CD4-positive, alpha-beta memory T cell (primary cell): ENCODE measurements at regions not wholly inside any gene's neighbourhood (a gene's known extent, or its start where the extent isn't known, plus 50 kb on each side); places are given as distances from the start of the nearest gene placed in this dataset.

Experiments used
- CTCF ChIA-PET: fragments of 350-600 bp; sonication (Branson Sonifier 250); formaldehyde crosslinking; loops from one replicate; lab custom pipeline; 2021; ENCODE audit warnings: inconsistent platforms; ENCODE audit not compliant: partially characterized antibody; lab: Charles Lee
- POLR2A ChIA-PET: fragments of 350-600 bp; sonication (Branson Sonifier 250); formaldehyde crosslinking; loops from one replicate; lab custom pipeline; 2021; ENCODE audit not compliant: partially characterized antibody; lab: Charles Lee
- DNase-seq, 5 donors: peaks; one replicate each; pipeline versions ENCODE4 v3.0.0 to v3.0.0-alpha.2; 2020 to 2022; ENCODE audit warnings: mixed read lengths in 1 of 5
- H3K27ac ChIP-seq: one replicate; pipeline ENCODE4 v1.7.0; 2013; ENCODE audit warnings: low read depth, low read length
- H3K27me3 ChIP-seq: 2 replicates; pipeline ENCODE4 v1.7.0; 2013; ENCODE audit warnings: mild to moderate bottlenecking, low read length, moderate library complexity; ENCODE audit not compliant: insufficient read depth
- H3K36me3 ChIP-seq: 2 replicates; pipeline ENCODE4 v1.7.0; 2013; ENCODE audit warnings: mild to moderate bottlenecking, low read length, moderate library complexity; ENCODE audit not compliant: insufficient read depth
- H3K4me1 ChIP-seq: 2 replicates; pipeline ENCODE4 v1.7.0; 2013; ENCODE audit warnings: mild to moderate bottlenecking, low read length, moderate library complexity; ENCODE audit not compliant: insufficient read depth
- H3K4me3 ChIP-seq, 2 donors: one replicate each; pipeline ENCODE4 v1.7.0; 2013; ENCODE audit warnings: low read length in 2 of 2, mild to moderate bottlenecking in 1 of 2
- H3K9me3 ChIP-seq, 2 donors: one replicate each; pipeline ENCODE4 v1.7.0; 2013; ENCODE audit warnings: low read length in 2 of 2, control low read depth in 1 of 2; ENCODE audit not compliant: control insufficient read depth in 1 of 2
- H3K27ac Mint-ChIP-seq, 7 donors: one replicate each; pipeline ENCODE4 v1.8.0; 2020 to 2021; ENCODE audit warnings: mixed read lengths in 7 of 7, mild to moderate bottlenecking in 6 of 7, inconsistent platforms in 3 of 7, moderate library complexity in 3 of 7
- H3K27me3 Mint-ChIP-seq, 2 donors: one replicate each; pipeline ENCODE4 v1.8.0; 2020 to 2021; ENCODE audit warnings: mixed read lengths in 2 of 2
- H3K36me3 Mint-ChIP-seq, 2 donors: one replicate each; pipeline ENCODE4 v1.8.0; 2020 to 2021; ENCODE audit warnings: mixed read lengths in 2 of 2, inconsistent platforms in 1 of 2, mild to moderate bottlenecking in 1 of 2
- H3K4me1 Mint-ChIP-seq, 4 donors: one replicate each; pipeline ENCODE4 v1.8.0; 2020 to 2021; ENCODE audit warnings: mixed read lengths in 4 of 4, mild to moderate bottlenecking in 1 of 4
- H3K4me3 Mint-ChIP-seq, 8 donors: one replicate each; pipeline ENCODE4 v1.8.0; 2020 to 2021; ENCODE audit warnings: mixed read lengths in 8 of 8, mild to moderate bottlenecking in 7 of 8, moderate library complexity in 6 of 8, inconsistent platforms in 3 of 8
- H3K9me3 Mint-ChIP-seq, 8 donors: one replicate each; pipeline ENCODE4 v1.8.0; 2020 to 2021; ENCODE audit warnings: mixed read lengths in 8 of 8, mild to moderate bottlenecking in 5 of 8, inconsistent platforms in 3 of 8, moderate library complexity in 1 of 8
- intact Hi-C: fragments of 100-400 bp; cut with micrococcal nuclease; formaldehyde crosslinking; loops from one replicate; pipeline ENCODE4 v1.15.1; 2023

- Mint-ChIP-seq H3K9me3 (peaks cover 0 to 4% (median 2%) of the 10 kb centered on the region in 8 donors), H3K27me3 (peaks cover 1 to 4% of the 10 kb centered on the region in 2 donors), H3K27ac (no peak overlapping the region), H3K36me3 (no peaks in the 10 kb centered on the region), H3K4me3 (no peak overlapping the region), H3K4me1 (no peaks in the 10 kb centered on the region)
- ChIA-PET CTCF (no interaction called here), POLR2A (no interaction called here)
- no peaks in the 10 kb centered on the region for H3K27me3 ChIP-seq
- H3K27ac ChIP-seq: no peak overlapping the region
- H3K4me1 ChIP-seq: no peaks in the 10 kb centered on the region
- DNase-seq: no peak
- H3K36me3 ChIP-seq: no peaks in the 10 kb centered on the region
- H3K4me3 ChIP-seq: no peak overlapping the region
- intact Hi-C loops: no loop called here
- H3K9me3 ChIP-seq: no peaks in the 10 kb centered on the region
Observed at GRCh38 chr2:196389670-196390069, 218.3 kb upstream of the STK17B start.

GRCh38 chr2:196390243-196391148 is 219.1 kb upstream of the STK17B start:
- H3K9me3 Mint-ChIP-seq: peaks cover 0 to 4% (median 2%) of the 10 kb centered on the region in 8 donors
- Histone ChIP-seq H3K9me3 (no peaks in the 10 kb centered on the region), H3K36me3 (no peaks in the 10 kb centered on the region), H3K27ac (no peak overlapping the region), H3K4me3 (no peak overlapping the region), H3K4me1 (no peaks in the 10 kb centered on the region), H3K27me3 (no peaks in the 10 kb centered on the region)
- no peak overlapping the region for H3K4me3 Mint-ChIP-seq
- ChIA-PET CTCF (no interaction called here), POLR2A (no interaction called here)
- H3K27me3 Mint-ChIP-seq: peaks cover 4% of the 10 kb centered on the region in 2 donors
- intact Hi-C loops: no loop called here
- no peak for DNase-seq
- no peaks in the 10 kb centered on the region for H3K36me3 Mint-ChIP-seq
- no peaks in the 10 kb centered on the region for H3K4me1 Mint-ChIP-seq
- H3K27ac Mint-ChIP-seq: no peak overlapping the region

GRCh38 chr2:196391149-196391479 is 219.7 kb upstream of the STK17B start:
- H3K4me3 Mint-ChIP-seq: no peak overlapping the region
- Histone ChIP-seq H3K27ac (no peak overlapping the region), H3K36me3 (no peaks in the 10 kb centered on the region), H3K9me3 (no peaks in the 10 kb centered on the region), H3K4me3 (no peak overlapping the region), H3K27me3 (no peaks in the 10 kb centered on the region), H3K4me1 (no peaks in the 10 kb centered on the region)
- H3K9me3 Mint-ChIP-seq: peaks cover 0 to 4% (median 2%) of the 10 kb centered on the region in 8 donors
- intact Hi-C loops: no loop called here
- peaks cover 4% of the 10 kb centered on the region in 2 donors for H3K27me3 Mint-ChIP-seq
- no peak overlapping the region for H3K27ac Mint-ChIP-seq
- CTCF ChIA-PET: no interaction called here
- no peaks in the 10 kb centered on the region for H3K4me1 Mint-ChIP-seq
- no peak for DNase-seq
- H3K36me3 Mint-ChIP-seq: no peaks in the 10 kb centered on the region
- POLR2A ChIA-PET: no interaction called here

GRCh38 chr2:196399096-196399495 is 227.7 kb upstream of the STK17B start:
- Mint-ChIP-seq H3K27me3 (peaks cover 2 to 4% of the 10 kb centered on the region in 2 donors), H3K27ac (no peak overlapping the region), H3K4me3 (no peak overlapping the region), H3K4me1 (no peaks in the 10 kb centered on the region), H3K9me3 (peaks cover 0 to 1% (median 0%) of the 10 kb centered on the region in 8 donors), H3K36me3 (no peaks in the 10 kb centered on the region)
- ChIA-PET POLR2A (no interaction called here), CTCF (no interaction called here)
- intact Hi-C loops: no loop called here
- Histone ChIP-seq H3K27ac (no peak overlapping the region), H3K27me3 (no peaks in the 10 kb centered on the region), H3K9me3 (no peaks in the 10 kb centered on the region), H3K36me3 (no peaks in the 10 kb centered on the region), H3K4me3 (no peak overlapping the region), H3K4me1 (no peaks in the 10 kb centered on the region)
- DNase-seq: no peak

- H3K4me3 Mint-ChIP-seq: no peak overlapping the region
- Histone ChIP-seq H3K36me3 (no peaks in the 10 kb centered on the region), H3K27me3 (no peaks in the 10 kb centered on the region), H3K9me3 (no peaks in the 10 kb centered on the region), H3K27ac (no peak overlapping the region), H3K4me1 (no peaks in the 10 kb centered on the region), H3K4me3 (no peak overlapping the region)
- H3K4me1 Mint-ChIP-seq: no peaks in the 10 kb centered on the region
- POLR2A ChIA-PET: no interaction called here
- peaks cover 0 to 2% of the 10 kb centered on the region in 2 donors for H3K27me3 Mint-ChIP-seq
- CTCF ChIA-PET: no interaction called here
- no peaks in the 10 kb centered on the region for H3K9me3 Mint-ChIP-seq
- H3K27ac Mint-ChIP-seq: no peak overlapping the region
- no peaks in the 10 kb centered on the region for H3K36me3 Mint-ChIP-seq
- no peak for DNase-seq
- intact Hi-C loops: no loop called here
Observed at GRCh38 chr2:196399722-196400691, 228.6 kb upstream of the STK17B start.

- no peaks in the 10 kb centered on the region for H3K36me3 ChIP-seq
- H3K36me3 Mint-ChIP-seq: no peaks in the 10 kb centered on the region
- H3K4me3 ChIP-seq: no peak overlapping the region
- H3K4me3 Mint-ChIP-seq: no peak overlapping the region
- no peaks in the 10 kb centered on the region for H3K4me1 Mint-ChIP-seq
- ChIA-PET CTCF (no interaction called here), POLR2A (no interaction called here)
- no peaks in the 10 kb centered on the region for H3K9me3 ChIP-seq
- H3K4me1 ChIP-seq: no peaks in the 10 kb centered on the region
- no peak overlapping the region for H3K27ac ChIP-seq
- H3K9me3 Mint-ChIP-seq: no peaks in the 10 kb centered on the region
- DNase-seq: no peak
- no peak overlapping the region for H3K27ac Mint-ChIP-seq
- H3K27me3 ChIP-seq: no peaks in the 10 kb centered on the region
- intact Hi-C loops: no loop called here
- H3K27me3 Mint-ChIP-seq: peaks cover 0 to 6% of the 10 kb centered on the region in 2 donors
Observed at GRCh38 chr2:196403471-196403870, 232.1 kb upstream of the STK17B start.

- POLR2A ChIA-PET: no interaction called here
- Histone ChIP-seq H3K4me3 (no peak overlapping the region), H3K36me3 (no peaks in the 10 kb centered on the region), H3K9me3 (no peaks in the 10 kb centered on the region), H3K27ac (no peak overlapping the region), H3K4me1 (no peaks in the 10 kb centered on the region), H3K27me3 (no peaks in the 10 kb centered on the region)
- Mint-ChIP-seq H3K4me3 (no peak overlapping the region), H3K27me3 (peaks cover 0 to 6% of the 10 kb centered on the region in 2 donors), H3K27ac (no peak overlapping the region), H3K9me3 (no peaks in the 10 kb centered on the region), H3K4me1 (no peaks in the 10 kb centered on the region), H3K36me3 (no peaks in the 10 kb centered on the region)
- CTCF ChIA-PET: no interaction called here
- intact Hi-C loops: no loop called here
- no peak for DNase-seq
Observed at GRCh38 chr2:196404276-196404675, 232.9 kb upstream of the STK17B start.
